ENCODE measurements at regions not wholly inside any gene's neighbourhood (a gene's known extent, or its start where the extent isn't known, plus 50 kb on each side); places are given as distances from the start of the nearest gene placed in this dataset.

DNA sequence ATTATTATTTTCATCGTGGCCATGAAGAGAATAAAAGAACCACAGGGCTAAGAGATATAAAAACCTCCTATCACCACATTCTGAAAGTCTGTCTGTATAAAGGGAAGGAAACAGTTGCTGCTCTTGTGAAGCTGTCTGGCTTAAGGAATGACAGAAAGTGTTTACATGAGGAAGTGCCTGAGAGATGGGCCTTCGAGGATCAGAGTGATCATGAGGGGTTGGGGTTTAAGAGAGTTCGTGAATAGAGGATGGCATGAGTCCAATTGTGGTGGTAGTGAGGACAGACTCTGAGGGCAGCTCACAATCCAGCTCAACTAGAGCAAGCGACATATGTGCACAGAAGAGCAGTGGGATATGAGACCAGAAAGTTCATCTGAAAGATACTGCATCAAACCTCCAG, 65.8 kb upstream of the PIEZO2 start (continued):
- TF ChIP-seq, protein P1, sequence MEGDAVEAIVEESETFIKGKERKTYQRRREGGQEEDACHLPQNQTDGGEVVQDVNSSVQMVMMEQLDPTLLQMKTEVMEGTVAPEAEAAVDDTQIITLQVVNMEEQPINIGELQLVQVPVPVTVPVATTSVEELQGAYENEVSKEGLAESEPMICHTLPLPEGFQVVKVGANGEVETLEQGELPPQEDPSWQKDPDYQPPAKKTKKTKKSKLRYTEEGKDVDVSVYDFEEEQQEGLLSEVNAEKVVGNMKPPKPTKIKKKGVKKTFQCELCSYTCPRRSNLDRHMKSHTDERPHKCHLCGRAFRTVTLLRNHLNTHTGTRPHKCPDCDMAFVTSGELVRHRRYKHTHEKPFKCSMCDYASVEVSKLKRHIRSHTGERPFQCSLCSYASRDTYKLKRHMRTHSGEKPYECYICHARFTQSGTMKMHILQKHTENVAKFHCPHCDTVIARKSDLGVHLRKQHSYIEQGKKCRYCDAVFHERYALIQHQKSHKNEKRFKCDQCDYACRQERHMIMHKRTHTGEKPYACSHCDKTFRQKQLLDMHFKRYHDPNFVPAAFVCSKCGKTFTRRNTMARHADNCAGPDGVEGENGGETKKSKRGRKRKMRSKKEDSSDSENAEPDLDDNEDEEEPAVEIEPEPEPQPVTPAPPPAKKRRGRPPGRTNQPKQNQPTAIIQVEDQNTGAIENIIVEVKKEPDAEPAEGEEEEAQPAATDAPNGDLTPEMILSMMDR (CRISPR knock-in tag; IDR thresholded peaks at IDR 0.05) = no peak
- no peak for TF ChIP-seq ZNF724P (CRISPR knock-in tag; IDR thresholded peaks at IDR 0.05; ENCODE audit: borderline replicate concordance)

- Histone ChIP-seq H3K4me1 (ENCODE audit: insufficient read depth, low read length) (no peaks in the 10 kb centered on the region), H3K27me3 (ENCODE audit: control insufficient read depth in 1 of 2, insufficient read depth in 2 of 2, low read length in 2 of 2) (peaks cover 2 to 15% of the 10 kb centered on the region in 2 experiments; a peak in 2 of 5 replicates), H3K27ac (ENCODE audit: extremely low read length, insufficient read depth, low read length) (no peak overlapping the region), H3K4me3 (replicated peaks in 1 of 3; ENCODE audit: insufficient read depth in 1 of 3, low read depth in 2 of 3, low read length in 3 of 3) (no peak overlapping the region), H3K36me3 (replicated peaks in 1 of 2; ENCODE audit: control insufficient read depth in 1 of 2, insufficient read depth in 2 of 2, low read length in 2 of 2) (no peaks in the 10 kb centered on the region), H3K9ac (ENCODE audit: insufficient read depth, low read depth, low read length) (no peak overlapping the region), H3K79me2 (ENCODE audit: insufficient read depth, low read length) (no peaks in the 10 kb centered on the region), H3K9me3 (ENCODE audit: low read length) (no peaks in the 10 kb centered on the region), H2AFZ (ENCODE audit: low read length) (peak overlapping the region; percentile 21), H4K20me1 (ENCODE audit: insufficient read depth, low read length) (no peaks in the 10 kb centered on the region), H3K4me2 (ENCODE audit: low read depth, low read length) (no peak overlapping the region)
- FAIRE-seq (no peak), DNase-seq (ENCODE audit: low spot score) (no peak), ATAC-seq (no peak)
- WGBS (ENCODE audit: low lambda C conversion rate) = 8% methylated on average over 3 of the region's 3 CpGs
- CTCF ChIA-PET (ENCODE audit: low intra/inter-chr PET ratio, low total read pairs) = no interaction called here
- in situ Hi-C loops (cut with HindIII; ENCODE audit: extremely low pct_ligation_motif_present, low pct_unique_long_range_greater_than_20kb) = no loop called here
- intact Hi-C loops (cut with micrococcal nuclease; ENCODE audit: unreplicated experiment) = no loop called here
- BruUV-seq (replicated peaks) = no TSS peak
- TF ChIP-seq U2AF2 (IDR thresholded peaks at IDR 0.05; ENCODE audit: low read depth, low read length) (no peak), ZNF558 (CRISPR knock-in tag; IDR thresholded peaks at IDR 0.05; ENCODE audit: borderline replicate concordance) (no peak), MAFK (conservative IDR thresholded peaks at IDR 0.05 in 1 of 2, IDR thresholded peaks at IDR 0.05 in 1 of 2; ENCODE audit: low read length in 2 of 2) (peak; percentile 64 to 76; a peak in 3 of 4 replicates), ZBTB40 (IDR thresholded peaks at IDR 0.05) (no peak), ZBTB40 (CRISPR knock-in tag; IDR thresholded peaks at IDR 0.05) (no peak), MAFF (IDR thresholded peaks at IDR 0.05; ENCODE audit: low read depth, low read length) (peak; percentile 47), CENPX (CRISPR knock-in tag; IDR thresholded peaks at IDR 0.05) (no peak)
- POLR2A ChIA-PET = no interaction called here
Observed at GRCh38 chr18:11204020-11204419, 54.7 kb upstream of the PIEZO2 start.
